GM23338 (cell line): ENCODE measurements at regions not wholly inside any gene's neighbourhood (a gene's known extent, or its start where the extent isn't known, plus 50 kb on each side); places are given as distances from the start of the nearest gene placed in this dataset.

Experiments used
- ATAC-seq: fragments of 200-7000 bp; cut with Tn5 transposase; 3 replicates; pipeline ENCODE4 v1.9.1; 2020
- DNase-seq: peaks from one replicate; pipeline ENCODE4 v3.0.0-alpha.2; 2015; ENCODE audit warnings: low spot score
- H2AFZ ChIP-seq: fragments of 200-600 bp; sonication (generic); 2 replicates; pipeline ENCODE4 v1.8.0; 2016; ENCODE audit warnings: antibody characterized with exemption, mild to moderate bottlenecking, moderate library complexity
- H3F3A ChIP-seq: fragments of 200-600 bp; sonication (generic); replicated peaks from 2 replicates; pipeline ENCODE4 v1.8.0; 2017; ENCODE audit warnings: antibody characterized with exemption, mixed run types, low read depth
- H3K27ac ChIP-seq: fragments of 200-600 bp; sonication (generic); 2 replicates; pipeline ENCODE4 v1.6.1; 2016; ENCODE audit warnings: low read depth
- H3K27me3 ChIP-seq: fragments of 200-600 bp; sonication (generic); 2 replicates; pipeline ENCODE4 v1.8.0; 2016; ENCODE audit warnings: mild to moderate bottlenecking, mixed run types, moderate library complexity; ENCODE audit not compliant: insufficient read depth
- H3K36me3 ChIP-seq: fragments of 200-600 bp; sonication (generic); 2 replicates; pipeline ENCODE4 v1.8.0; 2016; ENCODE audit warnings: mild to moderate bottlenecking; ENCODE audit not compliant: insufficient read depth
- H3K4me1 ChIP-seq: fragments of 200-600 bp; sonication (generic); 2 replicates; pipeline ENCODE4 v1.8.0; 2016; ENCODE audit warnings: mild to moderate bottlenecking, moderate library complexity; ENCODE audit not compliant: insufficient read depth
- H3K4me2 ChIP-seq: fragments of 200-600 bp; sonication (generic); 2 replicates; pipeline ENCODE4 v1.7.1; 2017; ENCODE audit warnings: mixed run types
- H3K4me3 ChIP-seq: fragments of 200-600 bp; sonication (generic); 2 replicates; pipeline ENCODE4 v1.6.1; 2016; ENCODE audit warnings: mixed run types
- H3K79me2 ChIP-seq: fragments of 200-600 bp; sonication (generic); replicated peaks from 2 replicates; pipeline ENCODE4 v1.8.0; 2017; ENCODE audit warnings: mild to moderate bottlenecking; ENCODE audit not compliant: insufficient read depth
- H3K9me2 ChIP-seq: fragments of 200-600 bp; sonication (generic); 2 replicates; pipeline ENCODE4 v1.8.0; 2017; ENCODE audit not compliant: insufficient read depth
- H4K20me1 ChIP-seq: fragments of 200-600 bp; sonication (generic); replicated peaks from 2 replicates; pipeline ENCODE4 v1.8.0; 2017; ENCODE audit warnings: mild to moderate bottlenecking; ENCODE audit not compliant: insufficient read depth
- H3K27ac Mint-ChIP-seq: 2 replicates; pipeline ENCODE4 v1.8.0; 2020; ENCODE audit warnings: inconsistent platforms, mild to moderate bottlenecking, moderate library complexity, mixed read lengths
- H3K27me3 Mint-ChIP-seq: 3 replicates; pipeline ENCODE4 v1.8.0; 2022; ENCODE audit warnings: low read depth, mild to moderate bottlenecking, moderate library complexity, mixed read lengths, inconsistent platforms; ENCODE audit not compliant: insufficient read depth, poor library complexity
- H3K36me3 Mint-ChIP-seq: 3 replicates; pipeline ENCODE4 v1.8.0; 2021; ENCODE audit warnings: low read depth, mild to moderate bottlenecking, inconsistent platforms, moderate library complexity, mixed read lengths
- H3K4me1 Mint-ChIP-seq: 3 replicates; pipeline ENCODE4 v1.8.0; 2020; ENCODE audit warnings: mild to moderate bottlenecking, inconsistent platforms, mixed read lengths
- H3K4me3 Mint-ChIP-seq: 3 replicates; pipeline ENCODE4 v1.8.0; 2021; ENCODE audit warnings: moderate library complexity, mild to moderate bottlenecking, inconsistent platforms, mixed read lengths
- H3K9me3 Mint-ChIP-seq: 3 replicates; pipeline ENCODE4 v1.8.0; 2020; ENCODE audit warnings: moderate library complexity, mild to moderate bottlenecking, inconsistent platforms, mixed read lengths
- CREB1 ChIP-seq: fragments of 250-450 bp; sonication (Bioruptor Pico); IDR thresholded peaks from 2 replicates; pipeline ENCODE4 v1.5.0; 2020; ENCODE audit warnings: low read depth, mild to moderate bottlenecking, moderate library complexity
- EZH2 ChIP-seq: fragments of 200-600 bp; sonication (generic); IDR thresholded peaks from one replicate; pipeline ENCODE4 v1.8.0; 2017; ENCODE audit warnings: antibody characterized with exemption, mild to moderate bottlenecking, low read depth; ENCODE audit not compliant: unreplicated experiment
- EZH2phosphoT487 ChIP-seq: fragments of 200-600 bp; sonication (generic); IDR thresholded peaks from one replicate; pipeline ENCODE4 v1.8.1; 2018; ENCODE audit warnings: antibody characterized with exemption; ENCODE audit not compliant: unreplicated experiment
- POLR2AphosphoS5 ChIP-seq: IDR thresholded peaks from 2 replicates; pipeline ENCODE4 v1.6.1; 2016; ENCODE audit warnings: antibody characterized with exemption, low read depth
- ZNF462 ChIP-seq: fragments of 250-450 bp; sonication (Bioruptor Pico); IDR thresholded peaks from 2 replicates; pipeline ENCODE4 v1.5.0; 2020; ENCODE audit warnings: mild to moderate bottlenecking, moderate library complexity

GRCh38 chr10:7484456-7485243 lies 73.8 kb upstream of the SFMBT2 start (continued):
- TF ChIP-seq ZNF462 (no peak), EZH2 (no peak)

GRCh38 chr10:7483848-7484247 lies 73.0 kb upstream of the SFMBT2 start:
- Histone ChIP-seq H3K79me2 (no peaks in the 10 kb centered on the region), H3F3A (no peaks in the 10 kb centered on the region), H3K4me3 (no peak overlapping the region), H2AFZ (no peak overlapping the region), H3K4me1 (peaks cover 9% of the 10 kb centered on the region), H4K20me1 (no peaks in the 10 kb centered on the region), H3K36me3 (no peaks in the 10 kb centered on the region), H3K9me2 (no peaks in the 10 kb centered on the region), H3K27me3 (no peaks in the 10 kb centered on the region), H3K27ac (no peak overlapping the region), H3K4me2 (no peak overlapping the region)
- ATAC-seq: no peak
- DNase-seq: no peak
- Mint-ChIP-seq H3K4me1 (peaks cover 34% of the 10 kb centered on the region), H3K27me3 (peaks cover 7% of the 10 kb centered on the region), H3K36me3 (no peaks in the 10 kb centered on the region), H3K4me3 (no peak overlapping the region), H3K27ac (no peak overlapping the region), H3K9me3 (no peaks in the 10 kb centered on the region)
- TF ChIP-seq ZNF462 (no peak), EZH2phosphoT487 (no peak), CREB1 (CRISPR knock-in tag) (no peak), POLR2AphosphoS5 (no peak)
